ENCODE measurements at regions not wholly inside any gene's neighbourhood (a gene's known extent, or its start where the extent isn't known, plus 50 kb on each side); places are given as distances from the start of the nearest gene placed in this dataset.

- 100% methylated on average over 2 of the region's 2 CpGs; no CpG with 5 or more reads in 1 of the 2 experiments for WGBS, 2 experiments (ENCODE audit: insufficient coverage in 2 of 2)
- Histone ChIP-seq H3K27ac (ENCODE audit: low read depth, low read length, severe bottlenecking) (no peak overlapping the region), H3K4me3 (ENCODE audit: extremely low read depth, insufficient read depth, low read length, poor library complexity, severe bottlenecking) (no peak overlapping the region), H3K36me3 (ENCODE audit: control insufficient read depth, insufficient read depth, low read length) (no peaks in the 10 kb centered on the region), H3K9me3 (ENCODE audit: control insufficient read depth, low read length) (no peaks in the 10 kb centered on the region), H3K4me1 (ENCODE audit: control insufficient read depth, insufficient read depth, low read length, poor library complexity, severe bottlenecking) (no peaks in the 10 kb centered on the region)
Measured at GRCh38 chr4:35772291-35772690, 472.0 kb downstream of the ARAP2 start.

- 88% methylated on average over 1 of the region's 1 CpG for WGBS, 2 experiments (ENCODE audit: insufficient coverage in 2 of 2)
- Histone ChIP-seq H3K4me3 (ENCODE audit: extremely low read depth, insufficient read depth, low read length, poor library complexity, severe bottlenecking) (no peak overlapping the region), H3K4me1 (ENCODE audit: control insufficient read depth, insufficient read depth, low read length, poor library complexity, severe bottlenecking) (no peaks in the 10 kb centered on the region), H3K27ac (ENCODE audit: low read depth, low read length, severe bottlenecking) (no peak overlapping the region), H3K9me3 (ENCODE audit: control insufficient read depth, low read length) (no peaks in the 10 kb centered on the region), H3K36me3 (ENCODE audit: control insufficient read depth, insufficient read depth, low read length) (no peaks in the 10 kb centered on the region)
Measured at GRCh38 chr4:35789899-35790574, 454.3 kb downstream of the ARAP2 start.

- Histone ChIP-seq H3K4me1 (ENCODE audit: control insufficient read depth, insufficient read depth, low read length, poor library complexity, severe bottlenecking) (no peaks in the 10 kb centered on the region), H3K9me3 (ENCODE audit: control insufficient read depth, low read length) (no peaks in the 10 kb centered on the region), H3K36me3 (ENCODE audit: control insufficient read depth, insufficient read depth, low read length) (no peaks in the 10 kb centered on the region), H3K4me3 (ENCODE audit: extremely low read depth, insufficient read depth, low read length, poor library complexity, severe bottlenecking) (no peak overlapping the region), H3K27ac (ENCODE audit: low read depth, low read length, severe bottlenecking) (no peak overlapping the region)
- WGBS, 2 experiments (ENCODE audit: insufficient coverage in 2 of 2): no CpG with 5 or more reads among the region's 1 CpG
Measured at GRCh38 chr4:35793045-35793722, 451.1 kb downstream of the ARAP2 start.

GRCh38 chr4:35793766-35794165, 450.5 kb downstream of the ARAP2 start:
- Histone ChIP-seq H3K36me3 (ENCODE audit: control insufficient read depth, insufficient read depth, low read length) (no peaks in the 10 kb centered on the region), H3K4me3 (ENCODE audit: extremely low read depth, insufficient read depth, low read length, poor library complexity, severe bottlenecking) (no peak overlapping the region), H3K4me1 (ENCODE audit: control insufficient read depth, insufficient read depth, low read length, poor library complexity, severe bottlenecking) (no peaks in the 10 kb centered on the region), H3K9me3 (ENCODE audit: control insufficient read depth, low read length) (no peaks in the 10 kb centered on the region), H3K27ac (ENCODE audit: low read depth, low read length, severe bottlenecking) (no peak overlapping the region)
- WGBS, 2 experiments (ENCODE audit: insufficient coverage in 2 of 2): no CpG with 5 or more reads among the region's 1 CpG

- H3K36me3 ChIP-seq (ENCODE audit: control insufficient read depth, insufficient read depth, low read length): no peaks in the 10 kb centered on the region
- no peaks in the 10 kb centered on the region for H3K4me1 ChIP-seq (ENCODE audit: control insufficient read depth, insufficient read depth, low read length, poor library complexity, severe bottlenecking)
- no peak overlapping the region for H3K4me3 ChIP-seq (ENCODE audit: extremely low read depth, insufficient read depth, low read length, poor library complexity, severe bottlenecking)
- H3K27ac ChIP-seq (ENCODE audit: low read depth, low read length, severe bottlenecking): no peak overlapping the region
- 90 to 94% methylated on average over 3 to 5 of the region's 5 CpGs for WGBS, 2 experiments (ENCODE audit: insufficient coverage in 2 of 2)
- H3K9me3 ChIP-seq (ENCODE audit: control insufficient read depth, low read length): no peaks in the 10 kb centered on the region
Measured at GRCh38 chr4:35800669-35801068, 443.6 kb downstream of the ARAP2 start.

GRCh38 chr4:35802644-35803043, 441.7 kb downstream of the ARAP2 start:
- Histone ChIP-seq H3K36me3 (ENCODE audit: control insufficient read depth, insufficient read depth, low read length) (no peaks in the 10 kb centered on the region), H3K27ac (ENCODE audit: low read depth, low read length, severe bottlenecking) (no peak overlapping the region), H3K4me1 (ENCODE audit: control insufficient read depth, insufficient read depth, low read length, poor library complexity, severe bottlenecking) (no peaks in the 10 kb centered on the region), H3K9me3 (ENCODE audit: control insufficient read depth, low read length) (no peaks in the 10 kb centered on the region), H3K4me3 (ENCODE audit: extremely low read depth, insufficient read depth, low read length, poor library complexity, severe bottlenecking) (no peak overlapping the region)
- 87% methylated on average over 2 of the region's 2 CpGs; no CpG with 5 or more reads in 1 of the 2 experiments for WGBS, 2 experiments (ENCODE audit: insufficient coverage in 2 of 2)

- 49 to 57% methylated on average over 2 to 3 of the region's 4 CpGs for WGBS, 2 experiments (ENCODE audit: insufficient coverage in 2 of 2)
- Histone ChIP-seq H3K36me3 (ENCODE audit: control insufficient read depth, insufficient read depth, low read length) (no peaks in the 10 kb centered on the region), H3K4me1 (ENCODE audit: control insufficient read depth, insufficient read depth, low read length, poor library complexity, severe bottlenecking) (no peaks in the 10 kb centered on the region), H3K27ac (ENCODE audit: low read depth, low read length, severe bottlenecking) (no peak overlapping the region), H3K9me3 (ENCODE audit: control insufficient read depth, low read length) (no peaks in the 10 kb centered on the region), H3K4me3 (ENCODE audit: extremely low read depth, insufficient read depth, low read length, poor library complexity, severe bottlenecking) (no peak overlapping the region)
Measured at GRCh38 chr4:35818520-35818919, 425.8 kb downstream of the ARAP2 start.

GRCh38 chr4:35820003-35820402, 424.3 kb downstream of the ARAP2 start:
- H3K36me3 ChIP-seq (ENCODE audit: control insufficient read depth, insufficient read depth, low read length): no peaks in the 10 kb centered on the region
- WGBS, 2 experiments (ENCODE audit: insufficient coverage in 2 of 2): no CpG with 5 or more reads among the region's 1 CpG
- no peak overlapping the region for H3K4me3 ChIP-seq (ENCODE audit: extremely low read depth, insufficient read depth, low read length, poor library complexity, severe bottlenecking)

GRCh38 chr4:35824231-35824630, 420.1 kb downstream of the ARAP2 start:
- no peak overlapping the region for H3K27ac ChIP-seq (ENCODE audit: low read depth, low read length, severe bottlenecking)
- no peak overlapping the region for H3K4me3 ChIP-seq (ENCODE audit: extremely low read depth, insufficient read depth, low read length, poor library complexity, severe bottlenecking)
- no peaks in the 10 kb centered on the region for H3K36me3 ChIP-seq (ENCODE audit: control insufficient read depth, insufficient read depth, low read length)
- H3K4me1 ChIP-seq (ENCODE audit: control insufficient read depth, insufficient read depth, low read length, poor library complexity, severe bottlenecking): no peaks in the 10 kb centered on the region
- 85 to 100% methylated on average over 1 to 3 of the region's 8 CpGs for WGBS, 2 experiments (ENCODE audit: insufficient coverage in 2 of 2)
- no peaks in the 10 kb centered on the region for H3K9me3 ChIP-seq (ENCODE audit: control insufficient read depth, low read length)

More at GRCh38 chr4:35820003-35820402, 424.3 kb downstream of the ARAP2 start:
- Histone ChIP-seq H3K4me1 (ENCODE audit: control insufficient read depth, insufficient read depth, low read length, poor library complexity, severe bottlenecking) (no peaks in the 10 kb centered on the region), H3K27ac (ENCODE audit: low read depth, low read length, severe bottlenecking) (no peak overlapping the region), H3K9me3 (ENCODE audit: control insufficient read depth, low read length) (no peaks in the 10 kb centered on the region)

- H3K27ac ChIP-seq (ENCODE audit: low read depth, low read length, severe bottlenecking): no peak overlapping the region
- no peaks in the 10 kb centered on the region for H3K36me3 ChIP-seq (ENCODE audit: control insufficient read depth, insufficient read depth, low read length)
- no peaks in the 10 kb centered on the region for H3K9me3 ChIP-seq (ENCODE audit: control insufficient read depth, low read length)
- H3K4me3 ChIP-seq (ENCODE audit: extremely low read depth, insufficient read depth, low read length, poor library complexity, severe bottlenecking): no peak overlapping the region
- no peaks in the 10 kb centered on the region for H3K4me1 ChIP-seq (ENCODE audit: control insufficient read depth, insufficient read depth, low read length, poor library complexity, severe bottlenecking)
Measured at GRCh38 chr4:35835893-35836292, 408.4 kb downstream of the ARAP2 start.

- no peak overlapping the region for H3K4me3 ChIP-seq (ENCODE audit: extremely low read depth, insufficient read depth, low read length, poor library complexity, severe bottlenecking)
- H3K27ac ChIP-seq (ENCODE audit: low read depth, low read length, severe bottlenecking): no peak overlapping the region
- H3K9me3 ChIP-seq (ENCODE audit: control insufficient read depth, low read length): no peaks in the 10 kb centered on the region
- no peaks in the 10 kb centered on the region for H3K4me1 ChIP-seq (ENCODE audit: control insufficient read depth, insufficient read depth, low read length, poor library complexity, severe bottlenecking)
- H3K36me3 ChIP-seq (ENCODE audit: control insufficient read depth, insufficient read depth, low read length): no peaks in the 10 kb centered on the region
Measured at GRCh38 chr4:35836596-35836995, 407.7 kb downstream of the ARAP2 start.

All from mesodermal cell (in vitro differentiated cells).